Small intestine (tissue), 7 donors: ENCODE measurements at regions not wholly inside any gene's neighbourhood (a gene's known extent, or its start where the extent isn't known, plus 50 kb on each side); places are given as distances from the start of the nearest gene placed in this dataset.

Source experiments
- DNase-seq, 2 donors: peaks; one replicate each; pipeline versions ENCODE4 v3.0.0 to v3.0.0-alpha.2; 2013
- FAIRE-seq: peaks from 2 replicates; lab custom pipeline; 2012; peaks lifted over from hg19 to GRCh38; lab: Jason Lieb, UNC
- H3K27ac ChIP-seq, 3 donors: one replicate each; pipeline ENCODE4 v1.5.1; 2013; ENCODE audit warnings: low read length in 2 of 3, mild to moderate bottlenecking in 2 of 3, control low read depth in 1 of 3, inconsistent platforms in 1 of 3, low read depth in 1 of 3, moderate library complexity in 1 of 3
- H3K27me3 ChIP-seq, 3 donors: one replicate each; pipeline ENCODE4 v1.6.1; 2013; ENCODE audit warnings: low read length in 3 of 3, inconsistent platforms in 1 of 3; ENCODE audit not compliant: control insufficient read depth in 3 of 3, insufficient read depth in 3 of 3
- H3K36me3 ChIP-seq, 3 donors: one replicate each; pipeline ENCODE4 v1.6.1; 2013; ENCODE audit warnings: low read length in 3 of 3, inconsistent platforms in 1 of 3, low read depth in 1 of 3, mild to moderate bottlenecking in 1 of 3, moderate library complexity in 1 of 3; ENCODE audit not compliant: control insufficient read depth in 3 of 3, insufficient read depth in 2 of 3
- H3K4me1 ChIP-seq, 3 donors: one replicate each; pipeline ENCODE4 v1.6.1; 2013; ENCODE audit warnings: low read length in 2 of 3, inconsistent platforms in 1 of 3, low read depth in 1 of 3, mild to moderate bottlenecking in 1 of 3, moderate library complexity in 1 of 3; ENCODE audit not compliant: control insufficient read depth in 3 of 3, insufficient read depth in 2 of 3
- H3K4me3 ChIP-seq, 3 donors: one replicate each; pipeline ENCODE4 v1.5.1; 2013; ENCODE audit warnings: low read length in 3 of 3, control low read depth in 1 of 3, inconsistent platforms in 1 of 3, low read depth in 1 of 3, mild to moderate bottlenecking in 1 of 3, moderate library complexity in 1 of 3
- H3K9me3 ChIP-seq, 2 donors: one replicate each; pipeline ENCODE4 v1.6.1; 2013; ENCODE audit warnings: low read depth in 1 of 2, low read length in 1 of 2; ENCODE audit not compliant: control insufficient read depth in 2 of 2, insufficient read depth in 1 of 2
- WGBS, 3 donors: extraction: QIAGEN DNeasy Blood & Tissue Kit; methylation state at CpG; one replicate each; pipeline ENCODE4 v1.1.7; 2013; 5-methylcytosine and 5-hydroxymethylcytosine counted together
- donor health status: healthy with polysubstance abuse.
- donor health status: control.
- donor health status: control.
- donor health status: Bipolar disorder and iron deficiency.
- donor health status: healthy.

DNA sequence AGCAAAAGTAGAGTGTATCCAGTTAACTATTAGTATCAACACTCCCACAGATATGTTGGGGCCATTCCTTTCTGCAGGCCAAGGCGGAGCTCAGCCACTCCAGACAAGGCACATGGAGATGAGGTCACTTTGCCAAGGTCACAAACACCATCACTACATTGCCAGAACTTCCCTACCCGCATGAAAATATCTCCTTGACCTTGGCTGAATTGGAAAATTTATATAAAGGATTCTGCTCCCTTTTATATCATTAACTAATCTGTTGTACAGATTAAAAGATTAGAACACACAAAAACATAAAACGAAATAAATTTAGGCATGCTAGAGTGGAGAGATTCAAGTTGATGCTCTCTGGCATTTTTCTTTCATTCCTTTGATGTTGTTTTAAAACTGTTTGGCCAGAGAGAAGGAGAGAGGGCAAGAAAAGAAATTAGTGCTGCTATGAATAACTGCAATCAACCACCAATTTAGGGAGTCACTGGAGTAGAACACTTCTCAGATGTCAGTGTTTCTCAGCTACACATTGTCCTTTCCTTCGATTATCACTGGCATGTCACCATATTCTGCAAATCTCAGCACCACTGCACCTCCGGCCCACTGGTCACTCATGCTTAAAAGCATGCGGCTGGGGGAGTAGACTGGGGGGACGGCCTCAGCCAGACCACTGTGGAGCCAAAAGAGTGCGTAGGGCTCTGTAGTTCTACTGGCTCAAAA lies 78.7 kb upstream of the ATP1B1 start:
- Histone ChIP-seq H3K27me3 (no peaks in the 10 kb centered on the region), H3K9me3 (no peaks in the 10 kb centered on the region), H3K4me1 (peaks cover 0 to 8% (median 0%) of the 10 kb centered on the region in 3 donors), H3K4me3 (no peak overlapping the region), H3K36me3 (no peaks in the 10 kb centered on the region), H3K27ac (no peak overlapping the region)
- 85 to 88% (median 87%) methylated on average over 8 of the region's 8 CpGs for WGBS, 3 donors
- FAIRE-seq (no peak), DNase-seq (no peak)

DNA sequence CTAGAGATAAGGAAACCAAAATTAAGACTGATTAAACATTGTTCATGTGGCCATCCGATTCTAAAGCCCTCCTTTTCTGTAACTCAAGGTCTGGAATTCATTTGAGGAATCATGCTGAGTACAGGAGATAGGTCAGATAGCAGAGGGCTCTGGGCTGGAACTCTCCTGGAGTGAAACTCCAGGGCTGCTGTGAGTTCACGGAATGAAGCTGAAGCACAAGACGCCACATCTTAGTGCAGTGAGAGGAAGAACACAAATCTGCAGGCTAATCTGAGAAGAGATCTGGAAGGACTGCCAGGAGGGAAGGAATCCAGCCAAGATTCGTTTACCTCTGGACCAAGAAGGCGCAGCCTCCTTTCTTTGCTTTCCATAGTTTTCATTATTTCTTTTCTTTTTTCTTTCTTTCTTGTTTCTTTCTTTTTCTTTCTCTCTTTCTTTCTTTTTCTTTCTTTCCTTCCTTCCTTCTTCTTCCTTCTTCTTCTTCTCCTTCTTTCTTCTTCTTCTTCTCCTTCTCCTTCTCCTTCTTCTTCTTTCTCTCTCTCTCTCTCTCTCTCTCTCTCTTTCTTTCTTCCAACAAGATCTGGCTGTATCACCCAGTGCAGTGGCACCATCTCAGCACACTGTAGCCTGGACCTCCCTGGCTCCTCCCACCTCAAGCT lies 74.8 kb upstream of the ATP1B1 start:
- DNase-seq: no peak
- Histone ChIP-seq H3K4me1 (no peaks in the 10 kb centered on the region), H3K36me3 (no peaks in the 10 kb centered on the region), H3K4me3 (no peak overlapping the region), H3K9me3 (peaks cover 0 to 4% of the 10 kb centered on the region in 2 donors), H3K27me3 (no peaks in the 10 kb centered on the region), H3K27ac (no peak overlapping the region)
- no peak for FAIRE-seq
- 45 to 61% (median 60%) methylated on average over 5 of the region's 5 CpGs for WGBS, 3 donors

DNA sequence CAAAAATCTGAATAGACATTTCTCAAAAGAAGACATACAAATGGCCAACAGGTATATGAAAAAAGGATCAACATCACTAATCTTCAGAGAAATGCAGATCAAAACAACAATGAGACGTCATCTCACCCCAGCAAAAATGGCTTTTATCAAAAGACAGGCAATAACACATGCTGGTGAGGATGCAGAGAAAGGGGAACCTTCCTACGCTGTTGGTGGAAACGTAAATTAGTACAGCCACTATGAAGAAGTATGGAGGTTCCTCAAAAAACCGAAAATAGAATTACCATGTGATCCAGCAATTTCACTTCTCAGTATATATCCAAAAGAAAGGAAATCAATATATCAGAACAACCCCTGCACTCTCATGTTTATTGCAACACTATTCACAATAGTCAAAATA lies 65.1 kb upstream of the ATP1B1 start:
- Histone ChIP-seq H3K4me3 (no peak overlapping the region), H3K27me3 (no peaks in the 10 kb centered on the region), H3K27ac (no peak overlapping the region), H3K36me3 (no peaks in the 10 kb centered on the region), H3K9me3 (peaks cover 0 to under 1% of the 10 kb centered on the region in 2 donors), H3K4me1 (peaks cover 0 to 4% (median 3%) of the 10 kb centered on the region in 3 donors)
- no peak for FAIRE-seq
- no peak for DNase-seq
- 75 to 88% (median 84%) methylated on average over 4 of the region's 4 CpGs for WGBS, 3 donors

DNA sequence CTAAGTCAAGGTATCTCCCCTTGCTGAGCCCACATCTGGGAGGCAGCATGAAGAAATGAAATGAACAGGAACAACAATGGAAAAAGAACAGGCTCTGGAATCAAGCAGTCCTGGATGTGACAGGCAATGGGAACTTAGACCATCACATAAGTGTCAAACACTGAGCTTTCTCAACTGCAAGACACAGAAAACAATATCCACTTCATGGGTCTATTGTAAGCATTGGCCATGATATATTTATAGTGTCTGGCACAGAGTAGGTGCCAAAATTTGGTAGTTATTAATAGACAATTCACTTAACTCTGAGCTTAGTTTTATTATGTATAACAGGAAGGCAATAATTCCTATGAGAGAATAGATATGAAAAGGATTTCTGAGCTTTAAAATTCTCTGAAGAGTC lies 64.1 kb upstream of the ATP1B1 start:
- H3K4me1 ChIP-seq: peaks cover 4 to 8% (median 6%) of the 10 kb centered on the region in 3 donors
- DNase-seq (no peak), FAIRE-seq (no peak)
- H3K36me3 ChIP-seq: no peaks in the 10 kb centered on the region
- H3K9me3 ChIP-seq: no peaks in the 10 kb centered on the region
- no peaks in the 10 kb centered on the region for H3K27me3 ChIP-seq
- no peak overlapping the region for H3K27ac ChIP-seq
- no peak overlapping the region for H3K4me3 ChIP-seq

DNA sequence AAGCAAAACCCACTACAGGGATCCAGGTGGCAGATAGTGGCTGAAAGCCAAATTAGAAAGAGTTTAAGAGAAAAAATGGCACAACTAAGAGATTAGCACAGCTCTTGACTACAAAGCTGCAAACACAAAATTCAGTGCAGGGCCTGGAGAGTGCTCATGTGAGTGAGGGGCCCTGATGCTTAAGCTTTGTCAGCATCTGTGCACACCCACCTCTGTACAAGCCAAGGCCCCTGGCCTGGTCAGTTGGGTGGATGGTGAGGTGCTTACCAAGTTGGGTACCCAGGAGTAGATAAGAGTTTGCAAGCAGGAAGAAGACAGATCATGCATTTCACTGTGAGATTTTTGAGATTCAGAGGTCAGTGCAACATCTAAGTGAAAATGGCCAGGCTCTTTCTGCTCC lies 62.7 kb upstream of the ATP1B1 start:
- peak overlapping the region in 1 of 3 donors; percentile 33 for H3K27ac ChIP-seq
- H3K36me3 ChIP-seq: no peaks in the 10 kb centered on the region
- no peaks in the 10 kb centered on the region for H3K27me3 ChIP-seq
- no peaks in the 10 kb centered on the region for H3K9me3 ChIP-seq
- H3K4me1 ChIP-seq: peaks cover 4 to 17% (median 9%) of the 10 kb centered on the region in 3 donors
- no peak overlapping the region for H3K4me3 ChIP-seq
- FAIRE-seq (no peak), DNase-seq (no peak)

DNA sequence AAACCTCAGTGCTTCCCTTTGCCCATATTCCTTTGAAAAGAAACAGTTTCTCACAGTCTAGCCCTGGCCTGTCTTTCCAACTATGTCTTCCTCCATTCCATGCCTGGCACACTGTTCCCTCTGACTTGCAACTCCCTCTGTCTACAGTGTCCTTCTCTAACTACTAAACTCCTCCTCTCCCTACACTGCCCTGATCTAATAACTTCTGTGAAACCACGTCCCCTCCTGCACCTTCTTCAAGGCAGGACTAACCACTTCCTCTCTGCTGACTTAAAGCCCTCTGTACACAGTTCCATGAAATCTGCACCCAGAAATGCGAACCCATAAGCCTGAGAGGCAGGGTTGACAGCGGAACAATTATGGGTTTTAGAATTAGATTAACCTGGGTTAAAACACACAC lies 62.2 kb upstream of the ATP1B1 start:
- WGBS, 3 donors: 55 to 63% (median 55%) methylated on average over 3 of the region's 3 CpGs
- Histone ChIP-seq H3K4me1 (peaks cover 4 to 17% (median 9%) of the 10 kb centered on the region in 3 donors), H3K36me3 (no peaks in the 10 kb centered on the region), H3K9me3 (no peaks in the 10 kb centered on the region), H3K27ac (peak overlapping the region in 1 of 3 donors; percentile 33), H3K27me3 (no peaks in the 10 kb centered on the region), H3K4me3 (no peak overlapping the region)
- DNase-seq (peak in 1 of 2 donors; percentile 62), FAIRE-seq (no peak)

DNA sequence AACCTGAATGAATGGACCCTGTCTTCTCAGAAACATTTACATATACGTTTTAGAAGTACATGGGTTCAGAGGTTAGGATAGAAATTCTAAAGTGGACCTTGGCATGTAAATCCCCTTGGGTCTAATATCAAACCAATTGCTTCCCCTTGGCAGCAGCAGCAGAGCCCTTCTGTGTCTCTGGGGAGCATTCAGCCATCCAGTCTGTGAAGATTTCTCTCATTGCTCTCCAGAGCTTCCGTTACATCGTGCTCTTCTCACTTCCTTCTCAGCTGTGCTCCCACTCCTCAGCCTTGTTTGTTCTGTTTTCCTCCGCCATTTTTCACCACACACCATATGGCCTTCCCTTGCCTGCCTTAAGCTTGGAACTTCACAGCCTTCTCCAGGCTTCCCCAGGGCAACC lies 61.5 kb upstream of the ATP1B1 start:
- H3K27me3 ChIP-seq: no peaks in the 10 kb centered on the region
- DNase-seq (no peak), FAIRE-seq (no peak)
- 64 to 77% (median 72%) methylated on average over 4 of the region's 4 CpGs for WGBS, 3 donors
- H3K4me3 ChIP-seq: no peak overlapping the region
- H3K36me3 ChIP-seq: no peaks in the 10 kb centered on the region
- no peak overlapping the region for H3K27ac ChIP-seq
- H3K4me1 ChIP-seq: peaks cover 4 to 17% (median 9%) of the 10 kb centered on the region in 3 donors
- H3K9me3 ChIP-seq: no peaks in the 10 kb centered on the region

DNA sequence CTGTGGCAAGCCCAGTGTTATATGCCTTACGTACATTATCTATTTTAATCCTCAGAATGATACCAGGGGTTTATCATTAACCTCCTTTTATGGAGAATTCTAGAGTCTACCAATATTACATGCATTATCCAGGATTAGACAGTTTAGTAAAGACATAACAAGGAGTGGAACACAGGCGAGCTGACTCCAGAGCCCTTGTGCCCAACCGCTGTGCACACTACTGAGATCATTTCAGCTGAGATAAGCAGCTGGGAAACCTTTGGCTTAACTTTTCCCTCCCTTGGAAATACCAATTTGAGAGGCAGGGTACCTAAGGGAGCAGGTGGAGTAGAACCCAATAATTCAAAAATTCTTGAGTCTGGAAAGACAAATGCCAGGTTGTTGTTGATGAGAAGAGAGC lies 59.8 kb upstream of the ATP1B1 start:
- no peaks in the 10 kb centered on the region for H3K36me3 ChIP-seq
- no peak for FAIRE-seq
- H3K27me3 ChIP-seq: no peaks in the 10 kb centered on the region
- DNase-seq: peak; percentile 47 to 73
- no peak overlapping the region for H3K4me3 ChIP-seq
- no peaks in the 10 kb centered on the region for H3K9me3 ChIP-seq
- peaks cover 4 to 17% (median 9%) of the 10 kb centered on the region in 3 donors for H3K4me1 ChIP-seq
- peak overlapping the region; percentile 35 to 88 (median 55) for H3K27ac ChIP-seq
- WGBS, 3 donors: 28 to 63% (median 45%) methylated on average over 3 of the region's 3 CpGs
